WTC11 (cell line): ENCODE measurements at regions not wholly inside any gene's neighbourhood (a gene's known extent, or its start where the extent isn't known, plus 50 kb on each side); places are given as distances from the start of the nearest gene placed in this dataset.
"Not testable (repeated sequence)": the region's sequence is repeated elsewhere in the genome, so short reads cannot be mapped to it uniquely, and the experiment has no call there.

ENCODE experiments used
- ATAC-seq: fragments of 200-7000 bp; cut with Tn5 transposase; 2 replicates; pipeline ENCODE4 v1.10.0; 2021; ENCODE audit warnings: mild to moderate bottlenecking, moderate library complexity
- CTCF ChIA-PET: fragments of 300-600 bp; sonication (Branson Sonifier 250); formaldehyde crosslinking; loops from one replicate; lab custom pipeline; 2021; ENCODE audit warnings: antibody characterized with exemption; lab: Charles Lee
- POLR2A ChIA-PET: fragments of 350-600 bp; sonication (Branson Sonifier 250); formaldehyde crosslinking; loops from one replicate; lab custom pipeline; 2021; ENCODE audit warnings: antibody characterized with exemption; lab: Charles Lee
- DNase-seq: peaks from one replicate; pipeline ENCODE4 v3.0.0; 2021; ENCODE audit warnings: low spot score
- H3K27ac Mint-ChIP-seq: 2 replicates; pipeline ENCODE4 v1.8.0; 2021; ENCODE audit warnings: mixed read lengths
- H3K27me3 Mint-ChIP-seq: 2 replicates; pipeline ENCODE4 v1.8.0; 2021; ENCODE audit warnings: low read depth, mild to moderate bottlenecking, moderate library complexity, mixed read lengths
- H3K36me3 Mint-ChIP-seq: 2 replicates; pipeline ENCODE4 v1.8.0; 2021; ENCODE audit warnings: mixed read lengths
- H3K4me1 Mint-ChIP-seq: 2 replicates; pipeline ENCODE4 v1.8.0; 2022; ENCODE audit warnings: mixed read lengths
- H3K4me3 Mint-ChIP-seq: 2 replicates; pipeline ENCODE4 v1.8.0; 2021; ENCODE audit warnings: mild to moderate bottlenecking, moderate library complexity, mixed read lengths
- H3K9me3 Mint-ChIP-seq: 2 replicates; pipeline ENCODE4 v1.8.0; 2021; ENCODE audit warnings: mixed read lengths
- ARID4B ChIP-seq: sonication (generic); formaldehyde crosslinking; IDR thresholded peaks from 2 replicates; pipeline ENCODE4 v1.8.0; 2023; ENCODE audit warnings: missing genetic modification reagents, mild to moderate bottlenecking, borderline replicate concordance
- E2F4 ChIP-seq: sonication (generic); formaldehyde crosslinking; IDR thresholded peaks from 2 replicates; pipeline ENCODE4 v1.8.1; 2022; ENCODE audit warnings: low read depth, mild to moderate bottlenecking, moderate library complexity, missing genetic modification reagents, borderline replicate concordance
- ETV6 ChIP-seq: sonication (generic); formaldehyde crosslinking; IDR thresholded peaks from 2 replicates; pipeline ENCODE4 v1.8.1; 2022; ENCODE audit warnings: mild to moderate bottlenecking, missing genetic modification reagents
- GABPB1 ChIP-seq: sonication (generic); formaldehyde crosslinking; IDR thresholded peaks from 2 replicates; pipeline ENCODE4 v1.8.1; 2023; ENCODE audit warnings: mild to moderate bottlenecking, missing genetic modification reagents
- JUN ChIP-seq: sonication (generic); formaldehyde crosslinking; IDR thresholded peaks from 2 replicates; pipeline ENCODE4 v1.8.0; 2023; ENCODE audit warnings: mild to moderate bottlenecking, missing genetic modification reagents
- KAT7 ChIP-seq: sonication (generic); formaldehyde crosslinking; IDR thresholded peaks from 2 replicates; pipeline ENCODE4 v1.8.1; 2023; ENCODE audit warnings: missing genetic modification reagents, mild to moderate bottlenecking, borderline replicate concordance
- NR2C2 ChIP-seq: sonication (generic); formaldehyde crosslinking; IDR thresholded peaks from 2 replicates; pipeline ENCODE4 v1.8.0; 2022; ENCODE audit warnings: mild to moderate bottlenecking, missing genetic modification reagents
- NR3C1 ChIP-seq: sonication (generic); formaldehyde crosslinking; conservative IDR thresholded peaks from 2 replicates; pipeline ENCODE4 v1.8.1; 2023; ENCODE audit warnings: low read depth, mild to moderate bottlenecking, missing genetic modification reagents
- RORB ChIP-seq: fragments of 250-450 bp; sonication (Bioruptor Pico); IDR thresholded peaks from 2 replicates; pipeline ENCODE4 v1.9.0; 2021; ENCODE audit warnings: mild to moderate bottlenecking
- SOX15 ChIP-seq: fragments of 250-450 bp; sonication (Bioruptor Pico); IDR thresholded peaks from 2 replicates; pipeline ENCODE4 v1.9.0; 2021; ENCODE audit warnings: mild to moderate bottlenecking
- ZBTB21 ChIP-seq: sonication (generic); formaldehyde crosslinking; IDR thresholded peaks from 2 replicates; pipeline ENCODE4 v1.8.1; 2023; ENCODE audit warnings: mild to moderate bottlenecking, missing genetic modification reagents, borderline replicate concordance
- ZNF263 ChIP-seq: sonication (generic); formaldehyde crosslinking; IDR thresholded peaks from 2 replicates; pipeline ENCODE4 v1.8.1; 2022; ENCODE audit warnings: low read depth, mild to moderate bottlenecking, moderate library complexity, missing genetic modification reagents
- ZNF317 ChIP-seq: sonication (generic); formaldehyde crosslinking; IDR thresholded peaks from 2 replicates; pipeline ENCODE4 v1.8.1; 2023; ENCODE audit warnings: low read depth, mild to moderate bottlenecking, moderate library complexity, missing genetic modification reagents, borderline replicate concordance
- ZNF396 ChIP-seq: fragments of 250-450 bp; sonication (Bioruptor Pico); IDR thresholded peaks from 2 replicates; pipeline ENCODE4 v1.8.0; 2021; ENCODE audit warnings: mild to moderate bottlenecking, moderate library complexity, borderline replicate concordance
- TF ChIP-seq, protein P1 (sequence below): fragments of 250-450 bp; sonication (Bioruptor Pico); conservative IDR thresholded peaks from 2 replicates; pipeline ENCODE4 v1.9.0; 2021; ENCODE audit warnings: mild to moderate bottlenecking
- TF ChIP-seq, protein P2 (sequence below): sonication (generic); formaldehyde crosslinking; IDR thresholded peaks from 2 replicates; pipeline ENCODE4 v1.8.1; 2022; ENCODE audit warnings: mild to moderate bottlenecking, missing genetic modification reagents, moderate library complexity, borderline replicate concordance

- no peak for TF ChIP-seq E2F4 (CRISPR knock-in tag)
- no peak for TF ChIP-seq ETV6 (CRISPR knock-in tag)
Measured at GRCh38 chr12:92058664-92059063, 87.0 kb downstream of the BTG1 start (continued).

DNA sequence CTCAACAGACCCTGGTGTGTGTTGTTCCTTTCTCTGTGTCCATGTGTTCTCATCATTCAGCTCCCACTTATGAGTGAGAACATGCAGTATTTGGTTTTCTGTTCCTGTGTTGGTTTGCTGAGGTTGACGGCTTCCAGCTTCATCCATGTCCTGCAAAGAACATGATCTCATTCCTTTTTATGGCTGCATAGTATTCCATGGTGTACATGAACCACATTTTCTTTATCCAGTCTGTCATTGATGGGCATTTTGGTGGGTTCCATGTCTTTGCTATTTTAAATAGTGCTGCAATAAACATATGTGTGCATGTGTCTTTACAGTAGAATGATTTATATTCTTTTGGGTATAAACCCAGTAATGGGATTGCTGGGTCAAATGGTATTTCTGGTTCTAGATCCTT, 88.9 kb downstream of the BTG1 start:
- DNase-seq, CTCF ChIA-PET, H3K27me3 Mint-ChIP-seq, POLR2A ChIA-PET, H3K27ac Mint-ChIP-seq, H3K4me3 Mint-ChIP-seq, H3K4me1 Mint-ChIP-seq, H3K36me3 Mint-ChIP-seq, ATAC-seq: not testable (repeated sequence)
- H3K9me3 Mint-ChIP-seq, result peaks cover 13% of the 10 kb centered on the region

DNA sequence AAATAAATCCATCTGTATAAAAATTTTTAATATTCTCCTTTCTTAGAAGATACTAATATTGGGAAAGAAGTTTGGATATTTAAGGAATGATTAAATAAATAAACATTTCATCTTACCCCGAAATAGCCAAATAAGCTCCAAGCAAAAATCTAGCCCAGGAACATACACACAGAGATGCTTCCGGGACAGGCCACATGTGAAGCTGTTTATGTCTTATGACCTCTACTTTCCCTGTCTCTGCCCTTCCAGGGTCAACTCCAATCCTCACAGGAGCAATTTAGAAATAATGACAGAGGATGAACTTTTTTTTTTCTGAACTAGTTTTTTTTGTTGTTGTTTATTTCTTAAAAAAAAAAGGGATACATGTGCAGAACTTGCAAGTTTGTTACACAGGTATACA, 89.4 kb downstream of the BTG1 start:
- Mint-ChIP-seq H3K27ac (no peak overlapping the region), H3K36me3 (peaks cover 7% of the 10 kb centered on the region; the same call in 1 of the 2 replicates), H3K4me3 (no peak overlapping the region), H3K9me3 (peaks cover 13% of the 10 kb centered on the region), H3K27me3 (no peaks in the 10 kb centered on the region)
- no peak for DNase-seq
- CTCF ChIA-PET, result no interaction called here
- TF ChIP-seq ARID4B (CRISPR knock-in tag) (no peak), NR3C1 (CRISPR knock-in tag) (no peak), JUN (CRISPR knock-in tag) (no peak), GABPB1 (no peak), SOX15 (CRISPR knock-in tag) (no peak), KAT7 (no peak), RORB (CRISPR knock-in tag) (no peak), ZBTB21 (CRISPR knock-in tag) (no peak)
- TF ChIP-seq, protein P1, sequence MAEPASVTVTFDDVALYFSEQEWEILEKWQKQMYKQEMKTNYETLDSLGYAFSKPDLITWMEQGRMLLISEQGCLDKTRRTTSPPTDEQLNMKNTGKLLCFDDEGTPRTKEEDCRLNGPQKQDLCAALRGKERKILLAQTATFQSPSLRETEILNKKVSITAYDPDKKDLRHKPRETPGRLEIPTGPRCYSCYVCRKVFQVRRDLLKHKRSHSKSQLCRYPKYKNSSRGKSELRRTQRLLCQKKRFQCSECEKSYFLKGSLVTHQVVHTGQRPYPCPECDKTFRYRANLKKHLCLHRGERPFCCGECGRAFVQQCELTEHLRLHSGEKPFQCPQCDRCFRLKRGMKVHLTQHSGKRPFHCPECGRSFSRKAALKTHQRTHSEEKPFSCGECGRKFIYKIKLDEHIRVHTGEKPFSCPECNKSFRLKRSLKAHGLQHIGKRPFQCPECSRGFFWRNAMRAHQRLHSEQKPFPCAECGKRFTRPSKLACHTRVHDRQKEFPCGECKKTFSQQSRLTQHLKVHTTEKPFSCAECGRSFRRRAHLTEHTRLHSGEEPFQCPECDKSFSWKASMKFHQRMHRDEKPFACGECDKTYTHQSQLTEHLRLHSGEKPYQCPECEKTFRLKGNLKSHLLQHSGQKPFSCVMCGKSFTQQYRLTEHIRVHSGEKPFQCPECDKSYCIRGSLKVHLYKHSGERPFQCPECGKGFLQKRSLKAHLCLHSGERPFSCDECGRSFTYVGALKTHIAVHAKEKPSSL, result no peak
- TF ChIP-seq, protein P2, sequence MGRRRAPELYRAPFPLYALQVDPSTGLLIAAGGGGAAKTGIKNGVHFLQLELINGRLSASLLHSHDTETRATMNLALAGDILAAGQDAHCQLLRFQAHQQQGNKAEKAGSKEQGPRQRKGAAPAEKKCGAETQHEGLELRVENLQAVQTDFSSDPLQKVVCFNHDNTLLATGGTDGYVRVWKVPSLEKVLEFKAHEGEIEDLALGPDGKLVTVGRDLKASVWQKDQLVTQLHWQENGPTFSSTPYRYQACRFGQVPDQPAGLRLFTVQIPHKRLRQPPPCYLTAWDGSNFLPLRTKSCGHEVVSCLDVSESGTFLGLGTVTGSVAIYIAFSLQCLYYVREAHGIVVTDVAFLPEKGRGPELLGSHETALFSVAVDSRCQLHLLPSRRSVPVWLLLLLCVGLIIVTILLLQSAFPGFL (CRISPR knock-in tag), result no peak
- TF ChIP-seq, all 79 proteins: peak for 0
- POLR2A ChIA-PET, result no interaction called here
- no peak for ATAC-seq
- H3K4me1 Mint-ChIP-seq, result peaks cover 4% of the 10 kb centered on the region; the same call in 1 of the 2 replicates

DNA sequence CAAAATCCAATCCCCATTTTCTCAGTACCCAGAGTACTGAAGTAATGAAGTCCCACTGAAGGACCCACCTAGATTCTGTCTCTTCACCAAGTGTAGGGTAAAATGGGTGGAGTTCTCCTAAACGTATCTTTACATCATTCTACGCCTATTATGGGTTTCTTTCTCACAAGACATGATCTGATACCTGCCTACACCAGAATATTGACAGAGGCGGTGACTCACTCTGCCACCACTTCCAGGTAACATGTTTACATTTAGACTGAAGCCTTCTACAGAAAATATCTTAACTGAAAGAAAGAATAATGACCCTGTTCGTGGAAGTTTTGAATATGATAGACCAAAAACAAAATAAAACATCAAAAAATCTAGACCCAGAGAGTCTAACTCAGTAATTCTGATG, 89.8 kb downstream of the BTG1 start:
- POLR2A ChIA-PET, result no interaction called here
- Mint-ChIP-seq H3K36me3 (peaks cover 8% of the 10 kb centered on the region), H3K4me1 (peaks cover 4% of the 10 kb centered on the region; the same call in 1 of the 2 replicates), H3K4me3 (no peak overlapping the region), H3K9me3 (peaks cover 15% of the 10 kb centered on the region), H3K27me3 (no peaks in the 10 kb centered on the region), H3K27ac (no peak overlapping the region)
- no peak for ATAC-seq
- no peak for DNase-seq
- CTCF ChIA-PET, result no interaction called here
- TF ChIP-seq, protein P1, result no peak
- TF ChIP-seq SOX15 (CRISPR knock-in tag) (no peak), E2F4 (CRISPR knock-in tag) (no peak), NR2C2 (CRISPR knock-in tag) (no peak), ZNF263 (no peak), KAT7 (no peak), ZNF317 (CRISPR knock-in tag) (no peak), GABPB1 (no peak), ZNF396 (no peak)
